RCC 7860 (cell line): ENCODE measurements at regions not wholly inside any gene's neighbourhood (a gene's known extent, or its start where the extent isn't known, plus 50 kb on each side); places are given as distances from the start of the nearest gene placed in this dataset.

ENCODE experiments used
- DNase-seq: peaks from one replicate; pipeline ENCODE4 v3.0.0-alpha.2; 2015; ENCODE audit warnings: low spot score
- FAIRE-seq: peaks from 2 replicates; lab custom pipeline; 2012; peaks lifted over from hg19 to GRCh38; lab: Jason Lieb, UNC

DNA sequence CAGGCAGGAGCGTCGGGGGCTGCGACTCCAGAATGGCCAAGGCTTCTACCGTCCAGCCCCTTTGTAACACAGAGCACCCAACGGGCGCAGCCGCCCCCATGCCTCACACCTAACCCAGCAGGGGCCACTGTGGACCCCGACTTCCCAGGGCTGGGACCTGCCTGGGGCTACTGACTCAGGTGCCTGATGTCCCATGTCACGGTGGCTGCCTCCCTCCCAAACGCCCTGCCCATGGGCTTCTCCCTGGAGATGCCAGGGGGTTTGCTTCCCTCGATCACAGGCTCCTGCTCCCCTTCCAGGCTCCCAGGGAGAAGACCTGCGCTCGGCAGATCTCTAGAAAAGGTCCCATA lies 84.0 kb downstream of the MYEOV start:
- no peak for FAIRE-seq

DNA sequence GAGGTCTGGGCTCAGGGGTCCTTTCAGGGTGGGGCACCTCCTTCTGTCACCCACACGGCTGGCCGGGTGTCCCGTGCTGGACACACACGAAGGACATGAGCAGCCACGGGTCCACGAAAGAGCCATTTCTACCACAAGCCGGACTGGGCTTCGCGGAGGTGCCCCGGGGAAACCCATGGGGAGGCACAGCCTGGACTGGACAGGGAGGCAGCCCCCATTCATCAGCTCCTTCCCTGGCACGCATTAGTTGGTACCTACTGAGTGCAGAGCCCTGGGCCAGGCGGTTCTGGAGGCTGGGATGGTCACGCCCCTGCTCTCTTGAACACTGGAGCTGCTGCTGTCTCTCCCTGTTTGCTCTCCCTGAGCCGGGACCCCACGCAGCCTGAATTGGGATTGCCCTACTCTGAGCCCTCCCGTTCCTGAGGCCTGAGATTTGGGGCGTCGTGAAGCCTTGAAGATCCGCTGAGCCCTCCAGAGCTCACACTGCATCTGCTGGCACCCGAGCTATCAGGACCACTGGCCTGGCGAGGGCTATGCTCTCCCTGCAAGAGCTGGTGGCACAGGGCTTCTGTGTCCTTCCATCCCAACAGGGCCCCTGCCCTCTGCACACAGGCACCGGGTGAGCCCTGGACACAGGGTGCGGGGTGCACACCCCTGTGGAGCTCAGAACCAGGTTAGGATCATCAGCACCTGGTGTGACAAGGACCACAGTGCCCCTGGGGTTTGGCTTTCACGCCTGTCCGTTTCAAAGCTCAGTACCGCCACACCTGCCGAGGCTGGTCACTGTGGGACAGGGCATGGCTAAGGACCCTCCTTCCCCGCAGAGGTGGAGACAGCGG lies 84.6 kb downstream of the MYEOV start:
- no peak for DNase-seq
- no peak for FAIRE-seq

More for the DNA sequence above, 84.0 kb downstream of the MYEOV start:
- no peak for DNase-seq

DNA sequence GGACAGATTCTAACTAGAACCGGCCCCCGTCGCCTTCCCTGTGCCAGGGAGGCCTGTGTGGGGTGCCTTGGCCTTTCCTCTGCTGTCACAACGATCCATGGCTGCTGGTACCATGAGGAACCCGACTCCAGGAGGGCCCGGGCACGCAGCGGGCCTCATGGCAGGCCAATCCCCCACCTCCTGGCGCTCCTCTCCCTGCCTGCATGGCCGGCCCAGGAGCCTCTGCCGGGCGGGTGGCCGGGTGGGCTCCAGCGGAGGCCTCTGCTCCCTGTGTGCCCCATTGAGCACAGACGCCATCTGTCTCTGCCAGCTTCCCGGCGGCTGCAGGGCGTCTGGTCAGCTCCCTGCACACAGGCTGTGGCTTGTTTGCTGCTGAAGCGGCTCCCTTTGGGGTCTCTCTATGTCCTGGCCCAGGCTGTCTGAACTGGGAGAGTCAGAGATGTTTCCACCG lies 86.5 kb downstream of the MYEOV start:
- FAIRE-seq (no peak), DNase-seq (no peak)

DNA sequence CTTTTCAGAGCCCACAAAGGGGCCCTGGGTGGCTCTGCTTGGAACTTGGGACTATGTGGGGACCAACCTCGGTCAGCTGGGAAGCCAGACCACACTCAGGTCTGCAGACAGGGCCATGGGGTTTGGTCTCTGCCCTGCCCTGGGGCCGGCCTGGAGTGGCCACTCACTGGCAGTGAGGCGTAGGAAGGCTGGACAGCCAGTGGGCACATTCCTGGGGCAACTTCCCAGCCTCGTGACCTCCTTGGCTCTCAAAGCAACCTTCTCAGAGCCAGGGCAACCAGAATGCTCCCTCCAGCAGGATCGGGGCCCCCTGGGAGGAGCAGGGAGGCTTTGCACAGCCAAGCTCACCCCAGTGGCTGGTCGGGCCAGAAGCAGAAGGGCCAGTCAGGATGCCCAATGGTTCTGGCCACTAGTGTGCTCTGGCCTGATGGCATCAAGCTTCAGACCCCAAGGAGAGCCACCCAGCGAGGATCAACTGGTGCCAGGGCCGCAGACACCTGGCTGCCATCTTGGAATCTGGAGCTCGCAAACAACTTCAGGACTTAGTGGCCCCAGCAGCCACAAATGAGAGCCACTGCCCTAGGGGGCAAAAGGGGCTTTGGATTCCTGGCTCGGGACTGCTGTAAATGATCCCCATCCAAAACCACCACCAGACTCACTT lies 87.1 kb downstream of the MYEOV start:
- no peak for FAIRE-seq
- no peak for DNase-seq

DNA sequence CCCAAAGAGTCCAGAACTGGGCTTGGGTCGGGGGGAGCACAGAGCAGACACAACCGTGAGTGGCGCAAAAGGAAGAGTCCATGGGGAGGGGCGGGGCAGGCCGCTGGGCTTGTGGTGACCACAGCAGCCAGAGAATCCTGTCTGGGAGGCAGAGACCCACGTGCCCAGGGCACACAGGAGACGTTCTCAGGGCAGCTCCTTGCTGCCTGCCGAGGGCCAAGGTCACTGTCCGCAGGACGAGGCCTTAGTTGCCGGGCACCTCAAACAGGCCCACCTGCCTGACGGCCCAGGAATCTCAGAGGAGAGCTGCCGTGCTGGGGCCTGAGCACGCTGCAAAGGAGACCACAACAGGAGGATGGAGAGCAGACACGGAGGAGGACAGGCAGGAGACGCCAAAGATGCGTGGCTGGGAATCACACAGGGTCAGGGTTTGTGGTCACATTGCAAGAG lies 87.8 kb downstream of the MYEOV start:
- FAIRE-seq (no peak), DNase-seq (no peak)

DNA sequence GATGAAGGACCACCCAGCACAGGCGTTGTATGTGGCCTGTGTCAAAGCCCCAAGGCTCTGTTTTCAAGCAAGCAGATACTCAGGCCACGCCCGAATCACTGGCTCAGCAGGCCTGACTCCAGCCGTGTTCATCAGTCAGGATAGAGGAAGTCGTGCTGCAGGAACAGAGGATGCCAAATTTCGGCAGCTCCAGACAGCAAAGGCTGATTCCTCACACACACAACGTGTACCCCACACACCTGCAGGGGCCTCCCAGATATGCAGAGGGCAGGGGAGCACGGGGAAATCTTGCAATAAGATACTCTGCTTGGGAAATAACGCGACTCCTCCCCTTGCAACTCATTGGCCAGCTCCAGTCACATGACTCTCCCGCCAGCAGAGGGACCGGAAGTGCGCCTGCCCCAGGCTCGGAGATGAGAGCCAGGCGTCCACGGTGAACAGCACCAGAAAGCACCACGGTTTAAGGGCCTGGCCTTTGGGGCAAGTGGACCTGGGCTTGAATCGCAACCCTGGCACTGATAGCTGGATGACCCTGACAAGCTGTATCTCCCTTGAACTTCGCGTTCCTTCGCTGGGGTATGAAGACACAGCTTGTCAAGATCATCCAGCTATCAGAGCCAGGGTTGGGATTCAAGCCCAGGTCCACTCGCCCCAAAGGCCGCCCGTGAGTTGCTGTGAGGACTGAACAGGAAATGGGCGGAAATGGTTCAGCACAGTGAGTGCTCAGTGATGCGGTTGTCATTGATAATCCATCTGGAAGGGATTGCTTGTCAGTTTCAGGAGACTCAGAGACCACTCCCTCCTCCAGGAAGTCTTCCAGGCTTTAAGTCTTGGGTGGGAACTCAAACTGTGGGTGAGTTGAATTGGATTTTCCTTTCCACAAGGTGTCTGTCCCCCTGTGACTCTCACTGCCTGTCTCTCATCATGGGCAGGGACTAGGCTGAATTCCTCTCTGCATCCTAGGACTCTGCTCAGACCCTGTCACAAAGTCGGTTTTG lies 88.5 kb downstream of the MYEOV start:
- no peak for DNase-seq

DNA sequence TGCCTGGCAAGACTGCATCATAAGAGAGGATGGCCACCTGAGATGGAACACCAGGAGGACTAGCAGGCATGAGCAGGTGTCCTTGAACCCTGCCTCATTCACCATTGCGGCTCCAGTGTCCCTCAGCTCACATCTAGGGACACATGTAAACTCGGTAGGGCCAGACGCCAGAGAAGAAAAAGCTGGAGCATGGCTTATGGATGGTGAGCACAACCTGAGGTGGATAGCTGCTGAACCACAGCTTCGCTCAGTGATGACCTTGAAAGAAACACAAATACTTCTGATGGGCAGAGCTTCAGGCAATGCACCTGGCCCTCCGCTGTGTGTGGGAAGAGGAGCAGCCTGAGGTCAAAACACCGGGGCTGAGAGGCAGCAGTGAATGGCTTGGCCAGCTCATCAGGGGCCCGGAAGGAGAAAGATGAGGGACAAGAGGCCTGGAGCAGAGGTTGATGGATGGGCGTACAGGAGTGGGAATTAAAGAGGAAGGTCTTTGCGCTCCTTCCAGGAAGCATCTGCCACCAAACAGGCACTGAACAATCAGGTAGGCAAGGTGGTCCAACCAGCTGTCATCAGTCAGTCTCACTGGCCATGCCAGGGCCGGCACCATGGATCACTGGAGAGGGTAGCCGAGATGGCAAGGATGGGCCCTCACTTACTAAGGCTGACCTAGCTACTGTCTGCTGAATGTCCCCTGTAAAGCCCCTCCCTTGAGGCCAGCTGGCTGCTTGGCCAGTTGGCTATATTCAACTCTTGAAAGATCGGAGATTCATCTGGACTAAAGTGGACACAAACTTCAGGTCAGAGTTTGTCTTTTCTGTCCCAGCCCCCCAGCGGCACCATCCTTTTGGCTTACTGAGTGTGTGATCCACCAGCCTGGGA lies 89.7 kb downstream of the MYEOV start:
- DNase-seq: no peak
- FAIRE-seq: no peak

More for the DNA sequence above, 88.5 kb downstream of the MYEOV start:
- no peak for FAIRE-seq

DNA sequence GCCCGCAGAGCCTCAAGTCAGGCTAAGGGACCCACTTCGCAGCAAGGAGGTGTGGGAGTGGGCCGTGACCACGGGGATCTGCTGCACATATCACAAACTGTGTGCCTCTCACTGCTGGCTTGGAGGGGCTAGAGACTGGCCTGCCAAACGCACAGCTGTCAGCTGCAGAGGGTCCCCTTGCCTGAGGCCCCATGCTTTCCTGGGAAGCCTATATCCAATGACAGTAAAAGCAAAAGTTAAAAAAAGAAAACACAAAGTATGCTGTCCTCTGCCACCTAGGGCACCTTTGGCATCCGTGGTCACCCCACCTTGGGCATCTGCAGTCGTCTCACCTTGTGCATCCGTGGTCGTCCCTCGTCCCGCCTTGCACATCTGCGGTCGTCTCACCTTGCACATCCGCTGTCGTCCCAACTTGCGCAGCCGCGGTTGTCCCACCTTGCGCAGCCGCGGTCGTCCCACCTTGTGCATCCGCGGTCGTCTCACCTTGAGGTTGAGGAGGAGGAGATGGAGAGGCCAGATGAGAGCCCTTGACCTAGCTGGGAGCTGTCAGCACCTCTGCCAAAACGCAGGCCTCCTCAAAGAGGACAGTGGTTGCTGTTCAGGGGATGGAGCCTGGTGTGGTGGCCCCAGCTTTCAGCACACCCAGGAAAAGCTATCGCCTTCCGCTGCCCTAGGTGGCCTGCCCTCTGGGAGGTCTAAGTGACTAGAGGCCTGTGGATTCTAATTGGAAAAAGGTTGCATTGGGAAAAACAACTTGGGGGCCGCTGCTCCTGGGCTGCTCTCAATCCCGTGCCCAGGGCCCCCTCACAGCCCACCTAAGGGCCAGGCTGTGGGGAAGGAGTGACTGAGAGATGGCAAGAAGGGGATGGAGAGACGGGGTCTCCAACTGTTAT lies 90.5 kb downstream of the MYEOV start:
- FAIRE-seq: no peak
- DNase-seq: no peak

DNA sequence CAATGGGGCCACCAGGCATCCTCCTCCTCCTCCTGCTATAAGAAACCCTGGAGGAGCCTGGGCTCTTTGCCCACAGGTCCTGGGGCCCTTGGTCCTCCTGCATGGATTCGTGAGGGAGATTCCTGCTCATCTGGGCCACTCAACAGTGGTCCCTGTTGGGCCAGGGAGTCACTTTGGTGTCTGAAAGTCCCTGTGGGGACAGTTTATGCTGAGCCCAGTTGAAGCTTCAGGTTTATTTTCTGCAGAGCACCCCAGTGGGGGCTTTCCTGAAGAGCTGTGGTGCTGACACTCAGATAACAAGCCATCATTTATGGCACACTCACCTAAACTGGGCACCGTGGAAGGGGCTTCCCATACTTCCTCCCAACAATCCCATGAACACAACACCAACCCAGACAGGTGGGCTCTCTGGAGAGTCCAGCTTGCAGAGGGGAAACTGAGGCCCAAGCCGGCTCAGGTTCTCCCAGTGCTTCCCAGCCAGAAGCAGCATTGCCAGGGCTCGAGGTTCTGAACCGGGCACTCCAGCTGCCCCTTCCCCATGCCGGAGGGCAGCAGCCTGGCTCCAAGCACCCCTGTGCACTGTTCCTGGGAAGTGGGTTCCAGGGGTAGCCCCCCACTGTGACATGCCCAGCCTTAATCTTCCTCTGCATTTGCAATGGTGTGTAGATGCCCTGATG lies 91.3 kb downstream of the MYEOV start:
- DNase-seq (no peak), FAIRE-seq (no peak)

DNA sequence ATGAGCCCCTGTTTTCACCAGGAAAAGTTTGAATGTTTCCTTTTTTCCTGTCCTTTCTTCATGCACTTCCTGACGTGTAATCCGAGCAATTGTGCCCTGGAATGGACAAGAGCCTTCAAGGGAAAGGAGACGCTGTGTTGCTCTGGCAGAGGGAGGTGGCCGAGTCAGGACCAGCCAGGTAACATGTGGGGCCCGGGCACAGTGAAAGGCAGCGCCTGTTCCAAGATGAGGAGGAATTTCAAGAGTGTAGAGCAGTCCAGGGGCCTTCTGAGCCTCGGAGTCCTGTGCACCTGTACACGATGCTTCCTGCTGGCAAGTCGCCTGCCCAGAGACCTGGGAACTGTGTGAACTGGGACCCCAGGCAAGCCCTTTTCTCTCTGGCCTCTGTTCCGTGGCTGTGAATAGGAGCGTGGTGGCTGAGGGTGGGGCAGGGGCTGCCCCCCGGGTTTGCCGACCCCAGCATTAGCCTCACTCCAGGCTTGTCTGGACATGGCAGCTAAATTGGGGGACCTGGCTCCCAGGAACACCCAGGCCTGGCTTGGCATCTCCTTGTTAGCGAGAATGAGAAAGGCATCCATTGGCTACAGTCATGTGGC lies 92.0 kb downstream of the MYEOV start:
- no peak for DNase-seq
- no peak for FAIRE-seq

DNA sequence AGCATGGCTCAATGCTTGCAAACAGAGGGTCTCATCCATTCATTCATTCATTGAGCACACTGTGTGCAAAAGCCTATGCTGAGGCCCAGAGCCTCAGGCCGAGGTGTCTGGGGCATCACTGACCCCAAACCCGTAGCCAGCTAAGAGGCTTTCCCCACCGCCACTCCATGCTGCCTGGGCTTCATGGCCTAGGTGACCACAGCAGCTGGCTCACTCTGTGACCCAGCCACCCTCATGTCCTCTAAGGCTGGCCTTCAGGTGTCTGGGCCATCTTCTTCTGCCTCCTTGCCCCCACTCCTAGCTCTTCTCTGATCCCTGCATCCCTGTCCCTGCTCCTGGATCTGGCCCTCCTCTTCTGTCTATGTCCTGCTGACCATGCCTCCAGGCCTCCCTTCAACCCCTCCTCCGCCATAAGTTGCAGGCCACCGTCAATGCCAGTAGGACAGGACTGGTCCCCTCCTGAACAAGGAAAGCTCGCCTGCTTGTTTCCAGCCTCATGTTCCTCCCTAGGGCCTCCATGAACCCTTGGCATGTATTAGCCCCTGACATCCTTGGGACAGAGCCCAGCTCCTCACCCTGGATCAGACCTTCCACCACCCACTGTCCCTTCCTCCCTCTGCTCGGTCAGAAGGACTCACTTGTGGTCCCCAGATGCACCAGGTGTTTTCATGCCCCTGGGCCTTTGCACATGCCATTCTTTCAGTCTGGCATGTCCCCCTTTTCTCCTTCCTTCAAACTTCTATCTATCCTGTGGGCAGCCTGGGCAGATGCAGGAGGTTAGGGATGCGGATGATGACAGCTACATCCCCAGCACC lies 92.8 kb downstream of the MYEOV start:
- FAIRE-seq (no peak), DNase-seq (no peak)

DNA sequence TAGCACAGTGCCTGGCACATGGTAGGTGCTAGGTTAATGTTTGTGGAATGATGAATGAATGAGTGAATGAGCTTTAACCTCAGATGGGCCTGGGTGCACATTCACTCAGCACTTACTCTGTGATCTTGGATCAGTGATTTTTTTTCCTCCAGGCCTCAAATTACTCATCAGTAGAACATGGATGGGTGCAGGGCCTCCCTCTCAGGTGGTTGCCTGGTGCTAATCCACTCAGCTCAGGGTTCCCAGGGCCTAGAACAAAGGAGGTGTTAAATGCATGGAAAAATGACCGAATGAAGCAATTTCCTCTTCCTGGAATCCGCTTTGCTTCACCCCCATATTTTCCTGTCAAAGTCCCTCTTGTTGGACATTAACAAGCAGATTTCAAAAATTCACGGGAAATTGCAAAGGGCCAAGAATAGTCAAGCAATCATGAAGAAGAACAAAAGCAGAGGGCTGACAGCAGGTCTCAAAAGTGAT lies 93.5 kb downstream of the MYEOV start:
- no peak for FAIRE-seq
- peak; percentile 25 for DNase-seq

DNA sequence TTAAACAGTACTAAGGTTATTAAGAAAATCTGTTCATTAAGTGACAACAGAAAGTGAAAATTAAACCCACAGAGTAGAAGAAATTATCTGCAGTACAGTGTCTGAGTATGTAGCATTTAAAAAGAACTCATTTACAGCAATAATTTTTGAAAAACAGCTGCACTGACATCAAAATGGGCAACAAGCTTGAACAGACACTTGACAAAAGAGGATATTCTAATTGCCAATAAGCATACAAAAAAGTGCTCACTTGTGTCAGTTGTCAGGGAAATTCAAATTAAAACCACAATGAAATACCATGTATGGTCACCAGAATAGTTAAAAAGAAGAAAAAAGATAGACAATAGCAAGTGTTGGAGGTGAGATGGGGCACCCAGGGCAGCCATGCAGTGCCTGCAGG lies 93.3 kb upstream of the LINC01488 start:
- no peak for FAIRE-seq
- DNase-seq: no peak

DNA sequence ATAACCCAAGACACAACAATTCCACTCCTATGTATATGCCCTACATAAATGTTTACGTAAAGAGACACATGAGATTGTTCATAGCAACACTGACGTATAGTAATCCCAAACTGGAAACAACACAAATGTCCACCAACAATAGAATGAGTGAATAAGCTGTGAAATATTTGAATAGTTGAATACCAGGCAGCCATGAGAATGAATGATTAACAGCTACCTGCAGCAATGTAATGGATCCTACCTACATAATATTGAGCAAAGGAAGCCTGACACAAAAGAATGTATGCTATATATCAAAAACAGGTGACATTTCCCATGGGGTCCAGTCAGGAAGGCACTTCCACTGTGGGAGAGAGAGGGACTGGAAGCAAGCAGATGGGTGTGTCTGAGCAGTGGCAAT lies 92.8 kb upstream of the LINC01488 start:
- FAIRE-seq (no peak), DNase-seq (peak; percentile 23)

DNA sequence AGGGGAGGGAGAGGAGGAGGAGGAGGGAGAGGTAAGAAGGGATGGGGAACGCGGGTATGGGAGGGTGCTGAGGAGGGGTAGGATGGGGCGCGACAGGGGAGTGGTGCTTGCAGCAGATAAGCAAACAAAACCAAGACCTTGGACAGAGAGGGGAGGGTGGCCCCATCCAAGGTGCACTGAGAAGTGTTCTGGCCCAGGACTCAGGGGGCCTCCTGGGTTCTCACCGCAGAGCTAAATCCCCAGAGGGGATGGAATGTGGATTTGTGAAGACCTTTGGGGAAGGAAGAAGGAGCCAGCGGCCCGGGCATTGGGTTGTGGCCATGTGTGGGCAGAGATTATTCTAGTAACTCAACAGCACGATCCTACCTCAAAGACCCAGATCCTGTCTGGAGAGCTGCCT lies 90.9 kb upstream of the LINC01488 start:
- DNase-seq (no peak), FAIRE-seq (no peak)

DNA sequence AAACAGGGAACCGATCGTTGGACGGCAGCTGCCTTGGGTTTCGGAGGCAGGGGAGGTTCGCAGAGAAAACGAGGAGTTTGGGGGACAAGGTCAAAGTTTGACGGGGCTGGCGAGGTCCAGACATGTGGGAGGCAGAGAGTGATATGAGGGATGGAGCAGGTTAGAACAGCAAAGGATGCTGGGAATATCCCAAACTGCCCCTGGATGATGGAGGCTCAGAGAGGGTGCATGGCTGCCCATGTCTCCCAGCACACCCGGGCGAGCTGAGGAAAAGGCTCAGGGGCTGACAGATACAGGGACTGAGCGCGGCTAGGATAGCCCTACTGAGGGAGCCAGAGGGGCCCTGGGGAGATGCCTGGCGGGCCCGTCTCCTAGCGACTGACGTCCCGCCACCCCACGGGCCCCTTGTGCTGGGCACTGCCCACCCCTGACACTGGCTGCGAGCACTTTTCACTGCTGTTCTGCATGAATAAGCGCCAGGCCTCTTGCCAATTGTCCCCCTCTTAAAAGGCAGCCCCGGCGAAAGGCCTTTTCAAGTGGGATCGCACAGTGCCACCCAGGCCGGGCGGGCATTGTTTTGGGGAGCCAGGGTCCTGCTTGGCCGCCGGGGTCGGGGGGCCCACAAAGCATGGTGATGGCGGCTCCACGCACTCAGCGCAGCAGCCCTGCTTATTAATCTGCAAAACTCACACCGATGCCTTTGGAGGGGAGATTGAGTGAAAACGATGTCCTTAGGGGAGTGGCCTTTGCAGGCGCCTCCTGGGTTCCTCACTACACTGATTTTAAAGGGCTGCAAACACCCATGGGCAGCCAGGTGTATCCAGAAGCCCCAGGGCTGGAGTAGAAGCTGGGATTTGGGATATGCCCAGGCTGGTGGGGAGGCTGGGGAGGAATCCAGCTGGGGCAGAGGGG lies 90.0 kb upstream of the LINC01488 start:
- no peak for DNase-seq
- FAIRE-seq: no peak
